ENCODE measurements at regions not wholly inside any gene's neighbourhood (a gene's known extent, or its start where the extent isn't known, plus 50 kb on each side); places are given as distances from the start of the nearest gene placed in this dataset.

DNA sequence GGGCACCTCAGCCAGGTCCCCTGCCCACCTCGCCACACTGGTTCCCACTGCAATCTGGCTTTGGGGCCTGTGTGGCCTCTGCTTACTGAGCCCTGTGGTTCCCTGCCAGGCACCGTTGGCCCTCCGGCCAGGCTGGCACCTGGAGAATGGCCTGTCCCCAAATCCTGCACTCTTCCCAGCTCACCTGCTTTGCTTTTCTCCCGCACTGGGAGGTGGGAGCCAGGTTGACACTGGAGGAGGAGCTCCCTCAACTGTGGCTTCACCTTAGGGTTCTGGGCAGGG, 97.0 kb downstream of the SCGB2B2 start:
- TF ChIP-seq ZNF114 (CRISPR knock-in tag; IDR thresholded peaks at IDR 0.05) (no peak), EZH2phosphoT487 (IDR thresholded peaks at IDR 0.05; ENCODE audit: unreplicated experiment) (no peak)
- TF ChIP-seq, protein P1, sequence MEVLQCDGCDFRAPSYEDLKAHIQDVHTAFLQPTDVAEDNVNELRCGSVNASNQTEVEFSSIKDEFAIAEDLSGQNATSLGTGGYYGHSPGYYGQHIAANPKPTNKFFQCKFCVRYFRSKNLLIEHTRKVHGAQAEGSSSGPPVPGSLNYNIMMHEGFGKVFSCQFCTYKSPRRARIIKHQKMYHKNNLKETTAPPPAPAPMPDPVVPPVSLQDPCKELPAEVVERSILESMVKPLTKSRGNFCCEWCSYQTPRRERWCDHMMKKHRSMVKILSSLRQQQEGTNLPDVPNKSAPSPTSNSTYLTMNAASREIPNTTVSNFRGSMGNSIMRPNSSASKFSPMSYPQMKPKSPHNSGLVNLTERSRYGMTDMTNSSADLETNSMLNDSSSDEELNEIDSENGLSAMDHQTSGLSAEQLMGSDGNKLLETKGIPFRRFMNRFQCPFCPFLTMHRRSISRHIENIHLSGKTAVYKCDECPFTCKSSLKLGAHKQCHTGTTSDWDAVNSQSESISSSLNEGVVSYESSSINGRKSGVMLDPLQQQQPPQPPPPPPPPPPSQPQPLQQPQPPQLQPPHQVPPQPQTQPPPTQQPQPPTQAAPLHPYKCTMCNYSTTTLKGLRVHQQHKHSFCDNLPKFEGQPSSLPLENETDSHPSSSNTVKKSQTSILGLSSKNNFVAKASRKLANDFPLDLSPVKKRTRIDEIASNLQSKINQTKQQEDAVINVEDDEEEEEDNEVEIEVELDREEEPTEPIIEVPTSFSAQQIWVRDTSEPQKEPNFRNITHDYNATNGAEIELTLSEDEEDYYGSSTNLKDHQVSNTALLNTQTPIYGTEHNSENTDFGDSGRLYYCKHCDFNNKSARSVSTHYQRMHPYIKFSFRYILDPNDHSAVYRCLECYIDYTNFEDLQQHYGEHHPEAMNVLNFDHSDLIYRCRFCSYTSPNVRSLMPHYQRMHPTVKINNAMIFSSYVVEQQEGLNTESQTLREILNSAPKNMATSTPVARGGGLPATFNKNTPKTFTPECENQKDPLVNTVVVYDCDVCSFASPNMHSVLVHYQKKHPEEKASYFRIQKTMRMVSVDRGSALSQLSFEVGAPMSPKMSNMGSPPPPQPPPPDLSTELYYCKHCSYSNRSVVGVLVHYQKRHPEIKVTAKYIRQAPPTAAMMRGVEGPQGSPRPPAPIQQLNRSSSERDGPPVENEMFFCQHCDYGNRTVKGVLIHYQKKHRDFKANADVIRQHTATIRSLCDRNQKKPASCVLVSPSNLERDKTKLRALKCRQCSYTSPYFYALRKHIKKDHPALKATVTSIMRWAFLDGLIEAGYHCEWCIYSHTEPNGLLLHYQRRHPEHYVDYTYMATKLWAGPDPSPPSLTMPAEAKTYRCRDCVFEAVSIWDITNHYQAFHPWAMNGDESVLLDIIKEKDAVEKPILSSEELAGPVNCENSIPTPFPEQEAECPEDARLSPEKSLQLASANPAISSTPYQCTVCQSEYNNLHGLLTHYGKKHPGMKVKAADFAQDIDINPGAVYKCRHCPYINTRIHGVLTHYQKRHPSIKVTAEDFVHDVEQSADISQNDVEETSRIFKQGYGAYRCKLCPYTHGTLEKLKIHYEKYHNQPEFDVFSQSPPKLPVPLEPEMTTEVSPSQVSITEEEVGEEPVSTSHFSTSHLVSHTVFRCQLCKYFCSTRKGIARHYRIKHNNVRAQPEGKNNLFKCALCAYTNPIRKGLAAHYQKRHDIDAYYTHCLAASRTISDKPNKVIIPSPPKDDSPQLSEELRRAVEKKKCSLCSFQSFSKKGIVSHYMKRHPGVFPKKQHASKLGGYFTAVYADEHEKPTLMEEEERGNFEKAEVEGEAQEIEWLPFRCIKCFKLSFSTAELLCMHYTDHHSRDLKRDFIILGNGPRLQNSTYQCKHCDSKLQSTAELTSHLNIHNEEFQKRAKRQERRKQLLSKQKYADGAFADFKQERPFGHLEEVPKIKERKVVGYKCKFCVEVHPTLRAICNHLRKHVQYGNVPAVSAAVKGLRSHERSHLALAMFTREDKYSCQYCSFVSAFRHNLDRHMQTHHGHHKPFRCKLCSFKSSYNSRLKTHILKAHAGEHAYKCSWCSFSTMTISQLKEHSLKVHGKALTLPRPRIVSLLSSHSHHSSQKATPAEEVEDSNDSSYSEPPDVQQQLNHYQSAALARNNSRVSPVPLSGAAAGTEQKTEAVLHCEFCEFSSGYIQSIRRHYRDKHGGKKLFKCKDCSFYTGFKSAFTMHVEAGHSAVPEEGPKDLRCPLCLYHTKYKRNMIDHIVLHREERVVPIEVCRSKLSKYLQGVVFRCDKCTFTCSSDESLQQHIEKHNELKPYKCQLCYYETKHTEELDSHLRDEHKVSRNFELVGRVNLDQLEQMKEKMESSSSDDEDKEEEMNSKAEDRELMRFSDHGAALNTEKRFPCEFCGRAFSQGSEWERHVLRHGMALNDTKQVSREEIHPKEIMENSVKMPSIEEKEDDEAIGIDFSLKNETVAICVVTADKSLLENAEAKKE (CRISPR knock-in tag; IDR thresholded peaks at IDR 0.05), result no peak
- TF ChIP-seq, protein P2, sequence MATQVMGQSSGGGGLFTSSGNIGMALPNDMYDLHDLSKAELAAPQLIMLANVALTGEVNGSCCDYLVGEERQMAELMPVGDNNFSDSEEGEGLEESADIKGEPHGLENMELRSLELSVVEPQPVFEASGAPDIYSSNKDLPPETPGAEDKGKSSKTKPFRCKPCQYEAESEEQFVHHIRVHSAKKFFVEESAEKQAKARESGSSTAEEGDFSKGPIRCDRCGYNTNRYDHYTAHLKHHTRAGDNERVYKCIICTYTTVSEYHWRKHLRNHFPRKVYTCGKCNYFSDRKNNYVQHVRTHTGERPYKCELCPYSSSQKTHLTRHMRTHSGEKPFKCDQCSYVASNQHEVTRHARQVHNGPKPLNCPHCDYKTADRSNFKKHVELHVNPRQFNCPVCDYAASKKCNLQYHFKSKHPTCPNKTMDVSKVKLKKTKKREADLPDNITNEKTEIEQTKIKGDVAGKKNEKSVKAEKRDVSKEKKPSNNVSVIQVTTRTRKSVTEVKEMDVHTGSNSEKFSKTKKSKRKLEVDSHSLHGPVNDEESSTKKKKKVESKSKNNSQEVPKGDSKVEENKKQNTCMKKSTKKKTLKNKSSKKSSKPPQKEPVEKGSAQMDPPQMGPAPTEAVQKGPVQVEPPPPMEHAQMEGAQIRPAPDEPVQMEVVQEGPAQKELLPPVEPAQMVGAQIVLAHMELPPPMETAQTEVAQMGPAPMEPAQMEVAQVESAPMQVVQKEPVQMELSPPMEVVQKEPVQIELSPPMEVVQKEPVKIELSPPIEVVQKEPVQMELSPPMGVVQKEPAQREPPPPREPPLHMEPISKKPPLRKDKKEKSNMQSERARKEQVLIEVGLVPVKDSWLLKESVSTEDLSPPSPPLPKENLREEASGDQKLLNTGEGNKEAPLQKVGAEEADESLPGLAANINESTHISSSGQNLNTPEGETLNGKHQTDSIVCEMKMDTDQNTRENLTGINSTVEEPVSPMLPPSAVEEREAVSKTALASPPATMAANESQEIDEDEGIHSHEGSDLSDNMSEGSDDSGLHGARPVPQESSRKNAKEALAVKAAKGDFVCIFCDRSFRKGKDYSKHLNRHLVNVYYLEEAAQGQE (IDR thresholded peaks at IDR 0.05; ENCODE audit: unreplicated experiment), result no peak
- TF ChIP-seq, protein P3, sequence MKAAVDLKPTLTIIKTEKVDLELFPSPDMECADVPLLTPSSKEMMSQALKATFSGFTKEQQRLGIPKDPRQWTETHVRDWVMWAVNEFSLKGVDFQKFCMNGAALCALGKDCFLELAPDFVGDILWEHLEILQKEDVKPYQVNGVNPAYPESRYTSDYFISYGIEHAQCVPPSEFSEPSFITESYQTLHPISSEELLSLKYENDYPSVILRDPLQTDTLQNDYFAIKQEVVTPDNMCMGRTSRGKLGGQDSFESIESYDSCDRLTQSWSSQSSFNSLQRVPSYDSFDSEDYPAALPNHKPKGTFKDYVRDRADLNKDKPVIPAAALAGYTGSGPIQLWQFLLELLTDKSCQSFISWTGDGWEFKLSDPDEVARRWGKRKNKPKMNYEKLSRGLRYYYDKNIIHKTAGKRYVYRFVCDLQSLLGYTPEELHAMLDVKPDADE (IDR thresholded peaks at IDR 0.05), result no peak
- Histone ChIP-seq H3K4me2 (no peak overlapping the region), H3K4me3 (no peak overlapping the region), H3K36me3 (ENCODE audit: insufficient read depth) (no peaks in the 10 kb centered on the region), H4K20me1 (replicated peaks; ENCODE audit: insufficient read depth) (no peaks in the 10 kb centered on the region), H3K27ac (ENCODE audit: low read depth) (no peak overlapping the region), H3F3A (replicated peaks; ENCODE audit: low read depth) (no peaks in the 10 kb centered on the region), H3K27me3 (ENCODE audit: insufficient read depth) (peaks cover 19% of the 10 kb centered on the region), H3K4me1 (ENCODE audit: insufficient read depth) (0 out of 2 replicates have a peak, but pooled peaks cover under 1% of the 10 kb centered on the region), H3K79me2 (replicated peaks; ENCODE audit: insufficient read depth) (no peaks in the 10 kb centered on the region), H3K9me2 (ENCODE audit: insufficient read depth) (peaks cover 3% of the 10 kb centered on the region; the same call in 1 of the 2 replicates), H2AFZ (no peak overlapping the region)
- Mint-ChIP-seq H3K4me3 (no peak overlapping the region), H3K36me3 (ENCODE audit: low read depth) (no peaks in the 10 kb centered on the region), H3K27me3 (ENCODE audit: insufficient read depth, low read depth, poor library complexity) (peaks cover 17% of the 10 kb centered on the region), H3K27ac (no peak overlapping the region), H3K9me3 (no peaks in the 10 kb centered on the region), H3K4me1 (peaks cover 18% of the 10 kb centered on the region; the same call in 2 of the 3 replicates)
- ATAC-seq (no peak), DNase-seq (ENCODE audit: low spot score) (no peak)
